ENCODE measurements at regions not wholly inside any gene's neighbourhood (a gene's known extent, or its start where the extent isn't known, plus 50 kb on each side); places are given as distances from the start of the nearest gene placed in this dataset.

GRCh38 chr7:51764976-51765375 lies 448.4 kb upstream of the COBL start:
- TF ChIP-seq CTCF (IDR thresholded peaks at IDR 0.05) (no peak), ZFX (IDR thresholded peaks at IDR 0.05; ENCODE audit: borderline replicate concordance) (no peak)
- H3K27ac ChIP-seq, result no peak overlapping the region

- TF ChIP-seq CTCF (IDR thresholded peaks at IDR 0.05) (no peak), ZFX (IDR thresholded peaks at IDR 0.05; ENCODE audit: borderline replicate concordance) (no peak)
- no peak overlapping the region for H3K27ac ChIP-seq
Observed at GRCh38 chr7:51759985-51760384, 443.4 kb upstream of the COBL start.

DNA sequence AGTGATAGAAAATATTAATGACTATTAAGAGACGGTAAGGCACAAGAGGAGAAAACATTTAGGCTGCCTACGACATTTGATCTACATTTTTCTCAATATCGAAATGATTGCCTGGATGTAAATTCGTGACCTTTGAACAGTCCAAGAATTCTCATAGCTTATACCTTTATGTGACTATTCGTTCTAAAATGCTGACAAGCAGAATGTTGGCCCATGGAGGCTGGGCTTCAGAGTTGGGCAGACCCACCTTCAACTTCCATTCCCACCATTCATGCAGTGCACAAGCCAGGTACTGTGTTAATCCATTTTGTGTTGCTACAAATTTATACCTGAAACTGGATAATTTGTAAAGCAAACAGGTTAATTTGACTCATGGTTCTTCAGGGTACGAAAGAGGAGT lies 441.4 kb upstream of the COBL start:
- TF ChIP-seq ZFX (IDR thresholded peaks at IDR 0.05; ENCODE audit: borderline replicate concordance) (no peak), CTCF (IDR thresholded peaks at IDR 0.05) (no peak)

DNA sequence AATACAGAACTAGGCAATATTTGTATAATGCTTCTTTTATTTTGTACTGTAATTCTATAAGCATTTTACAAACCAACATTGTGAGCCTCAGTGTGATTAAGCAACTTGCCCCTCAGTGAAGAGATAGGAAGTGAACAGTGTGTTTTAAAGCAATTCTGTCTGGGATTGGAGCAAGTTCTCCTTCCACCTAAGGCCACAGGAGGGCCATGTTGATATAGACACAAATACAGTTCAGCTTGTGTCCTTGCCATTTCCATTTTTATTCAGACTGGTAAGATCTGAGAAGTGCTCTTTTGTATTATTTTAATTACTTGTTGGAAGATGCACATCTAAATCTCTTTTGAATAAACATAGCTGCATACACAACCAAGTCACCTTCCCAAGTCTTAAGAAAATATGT lies 416.3 kb upstream of the COBL start:
- TF ChIP-seq ZFX (IDR thresholded peaks at IDR 0.05; ENCODE audit: borderline replicate concordance), result no peak
- 0 out of 2 replicates have a peak, but pooled peaks have one; percentile 16 for TF ChIP-seq CTCF (IDR thresholded peaks at IDR 0.05)
- no peak overlapping the region for H3K27ac ChIP-seq

More for the DNA sequence above, 441.4 kb upstream of the COBL start:
- H3K27ac ChIP-seq, result no peak overlapping the region

GRCh38 chr7:51732116-51732515 lies 415.5 kb upstream of the COBL start:
- no peak for TF ChIP-seq ZFX (IDR thresholded peaks at IDR 0.05; ENCODE audit: borderline replicate concordance)
- no peak for TF ChIP-seq CTCF (IDR thresholded peaks at IDR 0.05)

DNA sequence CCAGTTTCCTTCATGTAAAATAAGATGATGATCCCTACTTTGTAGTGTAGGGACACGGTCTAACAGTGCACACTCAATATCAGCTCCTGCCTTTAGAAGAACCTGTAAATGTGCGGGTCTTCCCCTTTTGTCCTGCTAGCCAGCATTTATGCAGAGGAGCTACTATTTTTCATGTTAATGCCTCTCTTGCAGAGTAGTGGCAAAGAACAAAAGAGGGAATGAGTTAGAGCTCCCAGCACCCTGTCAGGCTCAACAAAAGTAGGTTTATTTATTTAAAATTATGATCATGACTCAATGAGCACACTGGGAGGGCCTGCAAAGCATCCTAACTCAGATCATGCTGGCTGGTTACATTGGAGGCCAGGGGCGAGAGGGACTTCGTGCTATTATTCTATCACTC lies 414.5 kb upstream of the COBL start:
- TF ChIP-seq CTCF (IDR thresholded peaks at IDR 0.05), result no peak
- TF ChIP-seq ZFX (IDR thresholded peaks at IDR 0.05; ENCODE audit: borderline replicate concordance), result no peak
- H3K27ac ChIP-seq, result no peak overlapping the region

More at GRCh38 chr7:51732116-51732515, 415.5 kb upstream of the COBL start:
- no peak overlapping the region for H3K27ac ChIP-seq

GRCh38 chr7:51727441-51727840 lies 410.8 kb upstream of the COBL start:
- no peak overlapping the region for H3K27ac ChIP-seq
- TF ChIP-seq ZFX (IDR thresholded peaks at IDR 0.05; ENCODE audit: borderline replicate concordance) (no peak), CTCF (IDR thresholded peaks at IDR 0.05) (no peak)

All from 22Rv1 (cell line).